Tongue (tissue), 1 donor: ENCODE measurements at regions not wholly inside any gene's neighbourhood (a gene's known extent, or its start where the extent isn't known, plus 50 kb on each side); places are given as distances from the start of the nearest gene placed in this dataset.

Source experiments
- DNase-seq: peaks from one replicate; pipeline ENCODE4 v3.0.0-alpha.2; 2015

DNA sequence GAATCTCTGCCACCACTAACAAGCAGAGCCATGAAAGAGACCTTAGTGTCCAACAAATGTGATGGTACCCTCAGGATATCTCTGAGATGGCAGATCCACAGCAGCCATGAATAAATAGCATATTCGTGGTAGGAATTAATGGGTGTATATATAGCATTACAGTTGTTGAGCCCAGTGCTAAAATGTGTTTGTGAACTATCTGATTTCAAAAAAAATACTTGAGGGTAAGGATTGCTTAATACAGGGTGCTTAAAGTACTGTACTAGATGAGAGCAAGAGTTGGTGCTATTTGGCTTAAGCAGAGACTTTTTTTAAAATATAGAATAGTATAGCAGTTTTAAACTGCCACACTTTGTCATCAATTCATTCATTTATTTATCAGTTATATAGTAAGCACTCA is 101.5 kb upstream of the GALNT5 start:
- DNase-seq: no peak

DNA sequence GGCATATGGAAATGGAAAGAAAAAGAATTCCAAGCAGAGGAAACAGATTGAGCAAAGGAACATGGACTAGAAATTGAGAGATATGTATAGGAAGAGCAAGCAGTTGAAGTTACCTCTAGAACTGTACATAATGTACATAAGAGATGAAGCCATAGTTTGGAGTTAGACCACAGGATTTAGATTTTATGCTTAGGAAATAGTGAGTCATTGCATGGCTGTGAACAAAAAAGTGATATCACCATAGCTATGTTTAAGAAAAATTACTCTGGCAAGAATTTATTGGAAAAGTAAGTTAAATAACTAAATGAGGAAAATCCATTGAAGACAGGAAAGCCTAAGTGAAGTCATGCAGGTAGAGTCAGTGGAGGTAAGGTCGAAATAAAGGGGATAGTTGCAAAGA is 99.4 kb upstream of the GALNT5 start:
- no peak for DNase-seq

DNA sequence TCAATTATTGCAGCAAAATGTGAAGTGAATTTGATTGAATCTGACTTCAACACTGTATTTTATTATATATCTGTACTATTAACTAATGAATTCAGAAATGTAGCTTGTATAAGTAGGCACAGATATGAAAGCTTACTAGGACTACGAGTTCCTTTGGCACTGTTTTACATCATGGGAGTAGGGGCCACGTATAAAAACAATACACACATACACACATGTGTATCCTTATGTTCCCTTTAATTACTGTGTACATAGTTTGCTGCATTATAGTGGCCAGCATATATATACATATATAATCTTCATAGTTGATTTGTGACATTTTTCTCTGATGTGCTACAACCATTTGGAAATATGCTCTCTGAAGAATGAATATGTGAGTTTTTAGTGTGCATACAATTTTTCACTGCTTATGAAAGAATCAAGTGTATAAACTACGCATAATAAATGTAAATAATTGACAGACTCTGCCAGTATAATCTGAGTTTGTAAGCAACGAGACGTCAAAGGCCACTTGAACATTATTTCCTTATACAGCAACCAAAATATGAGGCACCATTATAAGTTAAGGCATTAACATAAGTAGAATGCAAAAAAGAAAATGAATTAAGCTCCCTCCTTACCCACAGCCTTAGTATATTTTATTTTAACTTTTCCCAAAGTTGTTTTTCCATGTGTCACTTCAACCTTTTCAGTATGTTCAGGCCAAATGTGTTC is 98.1 kb upstream of the GALNT5 start:
- no peak for DNase-seq

DNA sequence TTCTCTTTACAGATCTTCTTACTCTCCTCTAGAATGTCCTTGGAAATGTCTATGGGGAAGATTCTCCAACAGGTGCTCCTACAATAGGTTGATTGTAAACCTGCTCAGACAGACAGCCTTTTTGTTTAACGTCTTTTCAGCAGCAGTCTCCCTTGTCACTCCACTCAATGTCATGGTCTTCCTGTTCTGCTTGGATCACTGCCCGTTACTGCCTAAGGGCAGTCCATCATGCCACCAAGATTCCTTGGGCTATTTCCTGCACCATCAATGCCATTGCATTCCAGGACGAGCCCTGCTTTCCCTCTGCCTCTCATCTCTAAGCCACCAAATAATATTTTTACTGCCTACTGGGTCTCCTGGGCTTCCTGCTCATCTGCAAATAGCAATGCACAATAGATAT is 97.4 kb upstream of the GALNT5 start:
- no peak for DNase-seq

DNA sequence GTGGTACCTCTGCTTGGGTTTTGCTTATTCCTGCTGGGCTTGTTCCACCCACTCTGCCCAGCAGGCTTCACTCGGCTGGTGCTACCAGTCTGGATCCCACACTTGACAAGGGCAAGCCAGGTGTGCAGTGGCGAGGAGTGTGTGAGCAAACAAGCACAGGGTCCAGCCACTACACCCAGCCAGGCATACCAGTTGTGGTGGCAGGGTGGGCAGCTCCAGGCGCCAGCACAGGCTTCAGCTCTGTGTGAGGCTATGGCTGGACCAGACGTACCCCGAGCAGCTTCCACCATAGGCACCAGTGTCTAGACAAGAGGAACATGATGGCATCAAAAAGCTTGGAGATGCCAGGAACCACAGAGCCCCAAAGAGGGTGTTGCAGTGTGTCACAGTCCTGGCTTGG is 93.1 kb upstream of the GALNT5 start:
- no peak for DNase-seq

DNA sequence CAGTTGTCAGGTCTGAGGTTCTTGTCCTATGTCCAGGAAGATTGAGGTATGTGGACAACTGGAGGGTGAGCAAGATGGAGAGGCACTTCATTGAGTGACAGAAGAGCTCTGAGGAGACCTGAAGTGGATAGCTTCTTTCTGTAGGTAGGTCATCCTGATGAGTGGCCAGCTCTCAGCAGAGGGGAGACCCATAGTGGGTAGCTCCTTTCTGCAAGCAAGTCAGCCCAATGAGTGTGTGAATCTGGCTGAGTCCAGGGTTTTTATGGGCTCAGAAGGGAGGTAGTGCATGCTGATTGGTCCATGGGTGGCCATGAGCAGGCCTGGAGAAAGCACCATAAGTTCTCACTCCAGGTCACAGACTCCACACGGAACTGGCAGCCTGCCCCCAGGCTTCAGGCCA is 92.6 kb upstream of the GALNT5 start:
- DNase-seq: no peak

DNA sequence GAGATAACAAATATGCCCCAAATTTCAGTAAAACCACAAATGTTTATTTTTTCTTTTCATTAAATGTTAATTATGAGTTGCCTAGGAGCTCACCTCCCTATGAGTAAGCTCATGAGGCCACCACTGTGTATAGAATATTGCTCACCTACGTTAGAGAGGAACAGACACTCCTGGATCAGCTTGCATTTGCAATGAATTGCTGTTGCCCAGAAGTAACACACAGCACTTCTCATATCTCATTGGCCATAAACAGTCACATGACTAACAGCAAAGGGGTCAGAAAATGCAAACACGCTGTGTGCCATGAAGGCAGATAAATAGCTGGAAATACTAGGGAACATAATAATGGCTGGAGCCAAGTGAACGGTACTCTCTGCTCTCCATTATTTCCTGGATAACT is 89.0 kb upstream of the GALNT5 start:
- DNase-seq: no peak

DNA sequence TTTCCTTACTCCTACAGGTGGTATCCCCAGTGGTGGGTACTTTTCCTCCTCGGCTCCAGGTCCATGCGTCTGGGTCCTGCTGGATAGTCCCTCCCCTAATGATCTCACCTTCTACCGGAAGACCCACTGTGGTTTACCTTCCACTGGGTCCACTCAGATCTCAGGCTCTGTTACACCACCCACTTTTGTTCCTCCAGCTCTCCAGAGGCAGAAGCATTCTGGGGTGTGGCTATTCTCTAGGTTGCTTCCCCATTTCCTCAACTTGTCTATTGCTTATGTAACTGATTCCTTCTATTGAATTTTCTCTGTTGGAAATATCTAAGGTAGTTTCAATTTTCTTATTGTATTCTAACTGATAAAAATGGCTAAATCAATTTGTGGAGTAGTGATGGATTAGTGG is 87.6 kb upstream of the GALNT5 start:
- no peak for DNase-seq

DNA sequence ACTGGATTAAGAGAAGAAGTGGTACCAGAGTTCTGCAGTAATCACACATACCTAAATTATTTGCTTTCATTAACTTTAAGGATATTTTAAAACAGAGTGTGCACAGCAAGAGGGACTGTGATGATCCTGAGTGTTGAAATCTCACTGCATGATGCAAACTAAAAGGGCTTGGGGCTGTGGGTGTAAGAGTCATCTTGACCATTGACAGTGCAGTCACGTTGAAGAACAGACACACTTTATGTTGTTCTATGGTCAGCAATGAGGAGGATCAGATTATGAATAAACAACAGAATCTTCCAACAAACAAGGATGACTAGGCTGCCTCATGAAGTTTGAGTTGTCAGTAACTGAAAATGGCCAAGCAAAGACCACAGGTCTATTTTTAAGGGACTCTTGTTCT is 87.2 kb upstream of the GALNT5 start:
- no peak for DNase-seq

DNA sequence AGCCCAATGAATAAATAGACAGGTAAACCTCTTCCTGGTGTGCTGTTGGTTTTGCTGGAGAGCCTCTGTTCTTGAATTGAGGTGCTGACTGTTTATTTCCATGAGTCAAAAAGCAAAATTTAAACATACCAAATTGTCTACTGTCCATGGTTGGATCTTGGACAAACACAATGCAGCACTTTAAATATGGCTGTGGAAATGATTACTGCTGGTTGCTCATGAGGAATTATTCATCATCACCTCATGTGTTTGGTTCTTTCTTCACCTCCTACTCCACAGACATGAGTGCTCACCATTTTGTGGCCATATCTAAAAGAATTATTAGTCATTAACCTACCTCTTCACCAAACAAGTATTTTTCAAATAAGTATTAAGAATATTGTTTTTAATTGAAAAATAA is 85.3 kb upstream of the GALNT5 start:
- no peak for DNase-seq

DNA sequence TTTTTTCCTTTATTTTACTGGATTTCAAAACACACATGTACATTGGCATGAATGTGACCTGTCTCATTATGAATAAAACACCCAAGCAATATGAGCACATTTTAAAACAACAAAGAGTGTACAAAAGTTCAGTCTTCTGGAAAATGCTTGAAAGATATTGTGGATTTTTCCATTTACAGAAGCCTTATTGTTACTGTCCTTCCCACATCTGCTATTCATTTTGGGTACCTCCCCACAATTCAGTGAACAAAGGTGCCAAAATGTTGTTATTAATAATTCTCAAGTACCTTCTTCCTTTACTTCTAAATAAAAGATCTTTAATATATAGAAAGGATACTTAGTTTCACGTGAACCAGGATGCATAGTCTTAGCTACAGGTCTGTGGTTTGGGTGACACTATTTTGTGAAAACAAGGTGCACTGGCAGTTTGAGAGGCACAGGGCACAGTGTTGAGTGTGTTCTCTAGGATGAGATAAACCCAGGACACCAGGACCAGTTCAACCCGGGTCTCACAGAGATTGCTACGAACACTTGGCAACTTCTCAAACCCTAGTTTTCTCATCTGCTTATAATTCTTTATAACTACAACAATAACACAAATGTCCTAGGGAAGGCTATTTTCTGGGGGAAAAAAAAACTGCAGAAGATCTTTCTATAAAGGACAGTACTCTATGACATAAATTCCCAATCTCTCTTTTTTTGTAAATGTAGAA is 84.5 kb upstream of the GALNT5 start:
- peak; percentile 37 for DNase-seq

DNA sequence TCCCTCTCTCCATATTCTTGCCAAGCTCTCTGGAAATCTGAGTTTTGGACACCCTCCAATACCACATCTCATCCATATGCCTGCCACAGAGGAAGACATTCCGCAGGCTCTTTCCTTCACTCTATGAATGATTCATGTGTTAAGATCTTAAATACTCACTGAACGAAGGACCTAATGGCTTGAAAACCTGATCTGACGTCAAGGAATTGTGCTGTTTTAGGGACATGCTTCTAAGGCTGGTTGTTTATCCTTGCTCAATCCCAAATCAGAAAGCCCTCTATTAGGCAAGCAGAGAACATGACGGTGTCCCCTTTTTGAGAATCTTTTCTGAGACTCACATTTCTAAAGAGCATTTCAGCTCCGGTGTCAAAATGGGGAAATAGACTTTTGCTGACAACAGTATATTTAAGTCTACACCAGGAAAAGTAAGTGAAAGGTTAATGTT is 83.7 kb upstream of the GALNT5 start:
- DNase-seq: peak; percentile 86

DNA sequence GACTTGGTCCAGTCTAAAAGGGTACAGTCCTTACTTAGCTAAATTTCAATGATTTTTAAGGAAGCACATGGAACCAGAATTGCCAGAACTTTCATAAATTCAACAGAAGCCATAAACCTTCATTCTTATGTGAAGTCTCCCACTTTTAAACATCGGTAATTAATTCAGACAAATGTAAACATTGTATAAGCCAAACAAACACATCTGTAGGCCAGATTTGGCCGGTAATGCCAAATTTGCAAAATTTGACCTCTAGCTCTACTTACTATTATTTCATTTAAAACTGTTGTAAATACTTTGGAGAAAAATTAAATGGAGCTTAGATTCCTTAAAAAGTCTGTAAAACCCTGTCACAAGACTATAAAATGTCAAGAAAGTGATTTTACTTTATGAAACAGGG is 83.2 kb upstream of the GALNT5 start:
- DNase-seq: peak; percentile 43

DNA sequence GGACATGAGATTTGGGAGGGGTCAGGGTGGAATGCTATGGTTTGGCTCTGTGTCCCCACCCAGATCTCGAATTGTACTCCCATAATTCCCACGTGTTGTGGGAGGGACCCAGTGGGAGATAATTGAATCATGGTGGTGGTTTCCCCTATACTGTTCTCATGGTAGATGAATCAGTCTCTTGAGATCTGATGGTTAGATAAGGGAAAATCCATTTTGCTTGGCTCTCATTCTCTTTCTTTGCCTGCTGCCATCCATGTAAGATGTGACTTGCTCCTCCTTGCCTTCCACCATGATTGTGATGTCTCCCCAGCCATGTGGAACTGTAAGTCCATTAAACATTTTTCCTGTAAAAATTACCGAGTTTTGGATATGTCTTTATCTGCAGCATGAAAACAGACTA is 80.9 kb upstream of the GALNT5 start:
- DNase-seq: no peak

DNA sequence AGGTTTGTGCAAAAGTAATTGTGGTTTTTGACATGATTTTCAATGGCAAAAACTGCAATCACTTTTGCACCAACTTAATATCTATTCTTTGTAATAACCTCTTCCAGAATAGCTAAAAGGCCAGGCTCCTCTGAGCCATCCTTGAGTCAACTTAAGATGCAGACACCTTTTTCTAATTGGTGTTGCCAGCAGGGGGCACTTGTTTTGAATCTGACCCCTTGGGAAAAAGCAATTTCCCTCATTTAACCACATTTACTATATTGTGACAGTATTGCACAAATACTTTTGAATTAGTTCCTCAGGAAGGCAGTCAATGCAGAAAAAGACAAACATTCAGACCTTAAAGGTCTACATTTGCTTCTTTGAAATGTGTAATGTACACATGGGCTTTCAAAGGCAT is 78.6 kb upstream of the GALNT5 start:
- DNase-seq: no peak

DNA sequence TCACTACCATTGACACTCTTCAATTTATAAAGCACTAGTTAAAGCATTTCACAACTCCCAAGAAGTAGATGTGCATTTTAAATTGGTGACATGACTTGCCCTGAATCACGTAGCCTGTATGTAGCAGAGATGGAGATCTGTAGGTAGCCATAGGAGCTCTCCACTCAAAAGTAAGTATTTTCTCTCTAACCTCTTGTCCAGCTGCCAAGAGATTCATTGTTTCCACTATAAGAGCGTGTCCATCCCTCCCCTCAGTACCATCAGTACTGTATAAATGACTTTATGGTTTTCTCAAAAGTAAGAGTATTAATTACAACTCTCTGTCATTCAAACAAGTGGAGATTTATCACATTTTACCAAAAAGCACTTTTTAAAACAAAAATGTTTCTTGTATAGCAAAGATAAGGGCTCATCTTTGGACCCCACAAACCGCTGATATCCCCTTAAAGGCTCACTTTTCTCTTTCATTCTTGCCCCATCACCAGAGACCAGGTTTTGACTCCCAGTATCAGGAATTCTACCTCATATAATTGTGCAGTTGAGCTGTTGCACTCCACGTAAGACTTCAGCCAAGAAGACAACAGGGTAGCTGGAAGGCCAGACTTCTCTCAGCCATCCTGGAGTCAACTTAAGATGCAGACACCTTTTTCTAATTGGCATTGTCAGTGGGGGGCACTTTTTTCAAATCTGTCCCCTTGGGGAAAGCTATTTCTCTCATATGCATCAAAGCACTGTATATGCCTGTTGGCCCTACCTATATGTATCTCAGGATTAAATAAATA is 78.0 kb upstream of the GALNT5 start:
- DNase-seq: no peak

DNA sequence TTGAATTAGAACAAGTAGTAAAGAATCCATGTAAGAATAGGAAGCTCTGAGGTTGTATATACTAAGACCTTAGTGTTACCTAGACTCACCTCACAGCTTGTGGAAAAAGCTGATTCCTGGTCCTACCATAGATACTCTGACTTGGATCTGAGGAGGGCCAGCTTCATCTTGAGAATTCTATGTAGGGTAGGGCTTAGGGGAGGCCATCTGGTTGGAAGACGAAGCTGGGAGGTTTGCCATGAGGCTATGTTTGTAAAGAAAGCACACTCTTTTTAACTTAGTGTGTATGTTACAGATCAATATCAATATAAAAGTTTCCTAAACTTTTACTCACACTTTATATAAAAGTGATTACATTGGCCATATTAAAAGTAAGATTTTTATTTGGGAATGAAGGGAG is 77.1 kb upstream of the GALNT5 start:
- DNase-seq: no peak

DNA sequence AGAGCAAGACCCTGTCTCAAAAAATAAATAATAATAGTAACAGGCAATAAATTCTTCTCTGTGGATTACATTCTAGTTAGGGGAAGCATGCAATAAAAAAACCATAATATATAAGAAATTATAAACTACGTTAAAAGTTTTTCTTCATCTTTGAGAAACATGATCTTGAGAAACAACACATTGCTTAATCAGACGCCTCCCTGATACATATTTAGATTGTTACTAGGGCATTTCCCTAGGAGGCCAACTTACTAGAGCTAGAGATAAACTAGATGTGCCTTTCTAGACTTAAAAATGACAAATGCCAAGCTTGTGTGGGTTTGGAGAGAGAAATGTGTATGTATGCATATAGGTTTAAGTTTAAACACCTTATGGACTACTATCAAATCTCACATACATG is 76.3 kb upstream of the GALNT5 start:
- no peak for DNase-seq

DNA sequence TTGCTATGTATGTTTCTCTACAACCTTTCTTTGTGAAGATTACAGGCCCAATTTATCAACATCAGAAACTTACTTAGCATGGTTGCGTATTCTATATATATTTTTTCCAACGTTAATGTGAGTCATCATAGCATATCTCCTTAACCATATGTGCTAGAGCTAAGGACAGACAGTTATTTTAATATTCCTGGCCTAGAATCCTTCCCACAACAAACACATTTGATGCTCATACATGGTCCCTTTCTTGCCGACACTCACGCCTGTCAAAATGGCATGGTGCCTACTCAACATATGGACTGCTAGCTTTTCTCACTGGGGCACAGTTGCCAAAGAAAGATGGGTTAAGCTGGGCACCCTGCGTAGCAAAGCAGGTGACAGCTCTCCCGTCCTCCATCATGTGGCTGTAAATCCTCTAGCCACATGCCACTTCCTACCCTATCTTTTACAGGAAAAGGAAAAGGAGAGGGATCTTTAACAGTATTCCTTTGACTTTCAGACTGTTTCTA is 75.2 kb upstream of the GALNT5 start:
- DNase-seq: no peak

DNA sequence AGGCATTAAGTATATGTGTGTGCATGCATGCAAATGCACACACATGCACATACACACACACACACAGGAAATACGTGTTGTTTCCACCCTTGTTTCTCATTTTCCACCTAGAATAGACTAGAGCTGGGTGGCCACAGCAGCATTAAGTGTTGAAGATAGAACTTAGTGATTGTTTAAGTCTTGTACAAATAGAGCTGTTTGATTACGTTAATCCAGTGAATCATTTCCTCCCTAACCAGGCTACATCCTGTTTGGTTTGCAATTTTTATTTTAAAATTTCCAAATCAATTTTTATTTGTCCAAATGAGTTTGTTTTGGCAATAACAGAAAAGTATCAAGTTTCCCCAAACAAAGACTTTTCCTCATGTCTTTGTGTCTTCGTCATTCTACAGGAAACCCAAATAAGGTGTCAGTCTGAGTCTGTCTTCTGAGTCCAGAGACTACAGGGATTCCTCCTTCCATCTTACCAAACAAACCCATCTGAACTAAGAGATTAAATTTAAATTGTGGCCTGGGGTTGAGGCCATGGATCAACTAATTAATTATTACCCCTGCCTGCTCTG is 74.6 kb upstream of the GALNT5 start:
- DNase-seq: no peak

DNA sequence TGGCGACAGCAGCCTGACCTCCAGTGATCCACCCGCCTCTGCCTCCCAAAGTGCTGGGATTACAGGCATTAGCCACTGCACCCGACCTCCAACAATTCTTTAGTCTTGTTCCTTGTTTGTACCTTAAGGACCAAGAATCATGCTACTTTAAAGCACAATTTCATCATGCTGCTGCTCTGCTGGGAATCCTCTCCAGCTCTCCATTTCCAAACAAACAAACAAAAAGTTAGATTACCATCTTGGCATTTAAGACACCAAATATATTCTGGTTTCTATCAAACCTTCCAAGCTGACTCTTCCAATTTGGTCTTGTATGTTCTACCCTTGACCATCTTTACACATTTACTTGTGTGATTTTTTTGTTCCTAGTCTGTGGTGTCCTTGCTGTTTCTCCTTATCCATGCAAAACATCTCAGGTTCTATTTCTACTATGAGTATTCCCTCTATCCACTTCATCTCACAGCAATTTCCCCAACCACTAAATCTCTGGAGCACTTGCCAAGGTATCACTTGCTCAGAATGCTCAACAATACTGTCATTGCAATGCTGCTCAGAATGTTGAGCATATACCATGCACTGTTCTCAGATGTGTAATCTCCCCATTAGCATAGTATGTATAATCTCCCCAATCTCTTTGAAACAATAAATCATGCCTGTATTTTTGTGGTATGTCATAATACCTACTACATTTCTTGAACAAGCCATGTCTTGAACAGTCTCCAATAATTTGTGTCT is 73.2 kb upstream of the GALNT5 start:
- no peak for DNase-seq
